HCT116 (cell line): ENCODE measurements at regions not wholly inside any gene's neighbourhood (a gene's known extent, or its start where the extent isn't known, plus 50 kb on each side); places are given as distances from the start of the nearest gene placed in this dataset.

Experiments
- ATAC-seq: fragments of 200-7000 bp; cut with Tn5 transposase; 2 replicates; pipeline ENCODE4 v1.9.1; 2020; ENCODE audit warnings: mild to moderate bottlenecking, moderate library complexity
- BruUV-seq: library from RNA; stranded (reverse); fragments of 400-500 nt; replicated peaks from 2 replicates; lab custom pipeline; 2021; lab: Mats Ljungman, UMichigan
- CTCF ChIA-PET: fragments of 300-600 bp; sonication (Branson Sonifier 250); formaldehyde crosslinking; loops from one replicate; lab custom pipeline; 2021; ENCODE audit warnings: antibody characterized with exemption; lab: Charles Lee
- POLR2A ChIA-PET: fragments of 300-600, 350-600 bp; sonication (Branson Sonifier 250); formaldehyde crosslinking; loops from one replicate; lab custom pipeline; 2021; ENCODE audit warnings: antibody characterized with exemption; lab: Charles Lee
- RAD21 ChIA-PET, 2 experiments: fragments of 300-600 bp; sonication (Branson Sonifier 250); formaldehyde crosslinking; loops; one replicate each; lab custom pipeline; 2023; ENCODE audit warnings: low total read pairs in 2 of 2; ENCODE audit not compliant: uncharacterized antibody in 2 of 2, unreplicated experiment in 2 of 2, low non-redundant PET in 1 of 2; lab: Charles Lee
- DNase-seq: peaks from one replicate; pipeline ENCODE4 v3.0.0-alpha.2; 2010; ENCODE audit warnings: low read depth, low spot score
- H2AFZ ChIP-seq: fragments of 200-600 bp; shearing (Covaris generic), sonication (generic); 2 replicates; pipeline ENCODE4 v1.6.1; 2017; ENCODE audit warnings: low read depth, mixed run types, mixed read lengths, antibody characterized with exemption, low read length; ENCODE audit not compliant: poor library complexity, severe bottlenecking
- H3K27ac ChIP-seq: 2 replicates; pipeline ENCODE4 v1.5.1; 2012; ENCODE audit warnings: low read depth, low read length
- H3K27me3 ChIP-seq: fragments of 200-600 bp; sonication (generic); 2 replicates; pipeline ENCODE4 v1.6.1; 2016; ENCODE audit warnings: mixed run types, low read length, mixed read lengths; ENCODE audit not compliant: insufficient read depth
- H3K36me3 ChIP-seq, 2 experiments: fragments of 200-500 bp in 1 of 2; fragments of 200-600 bp in 1 of 2; sonication (Bioruptor generic) in 1 of 2; sonication (generic) in 1 of 2; 2 replicates each; pipeline versions ENCODE4 v1.5.1 to v1.6.1; 2014 to 2016; ENCODE audit warnings: low read length in 2 of 2, inconsistent platforms in 1 of 2, mixed read lengths in 1 of 2, mixed run types in 1 of 2; ENCODE audit not compliant: insufficient read depth in 2 of 2, control insufficient read depth in 1 of 2
- H3K4me1 ChIP-seq, 2 experiments: fragments of 200-600 bp in 1 of 2; sonication (generic) in 1 of 2; 2 replicates each; pipeline versions ENCODE4 v1.5.1 to v1.6.1; 2012 to 2017; ENCODE audit warnings: low read length in 2 of 2, inconsistent platforms in 1 of 2, mild to moderate bottlenecking in 1 of 2, mixed read lengths in 1 of 2, mixed run types in 1 of 2, moderate library complexity in 1 of 2; ENCODE audit not compliant: insufficient read depth in 2 of 2, control insufficient read depth in 1 of 2
- H3K4me2 ChIP-seq: fragments of 200-600 bp; sonication (generic); 2 replicates; pipeline ENCODE4 v1.6.1; 2017; ENCODE audit warnings: mixed run types, low read length, mixed read lengths
- H3K4me3 ChIP-seq, 2 experiments: fragments of 200-600 bp in 1 of 2; sonication (generic) in 1 of 2; replicated peaks in 1 of 2; 2 replicates each; pipeline ENCODE4 v1.5.1; 2011 to 2016; ENCODE audit warnings: low read length in 2 of 2, control low read depth in 1 of 2, low read depth in 1 of 2, mild to moderate bottlenecking in 1 of 2, mixed read lengths in 1 of 2, mixed run types in 1 of 2
- H3K79me2 ChIP-seq: fragments of 200-600 bp; sonication (generic); 2 replicates; pipeline ENCODE4 v1.6.1; 2017; ENCODE audit warnings: mild to moderate bottlenecking, mixed run types, low read length, moderate library complexity, mixed read lengths; ENCODE audit not compliant: insufficient read depth
- H3K9ac ChIP-seq: fragments of 200-600 bp; sonication (generic); 2 replicates; pipeline ENCODE4 v1.6.1; 2016; ENCODE audit warnings: low read length, mixed read lengths
- H3K9me2 ChIP-seq: fragments of 200-600 bp; sonication (generic), shearing (Covaris generic); 2 replicates; pipeline ENCODE4 v1.6.1; 2017; ENCODE audit warnings: mixed run types, mild to moderate bottlenecking, moderate library complexity; ENCODE audit not compliant: insufficient read depth
- H3K9me3 ChIP-seq, 2 experiments: fragments of 200-500 bp in 1 of 2; fragments of 200-600 bp in 1 of 2; sonication (Bioruptor generic) in 1 of 2; sonication (generic) in 1 of 2; 2 replicates each; pipeline ENCODE4 v1.6.1; 2014 to 2017; ENCODE audit warnings: low read length in 2 of 2, mixed read lengths in 2 of 2, inconsistent platforms in 1 of 2, low read depth in 1 of 2, mild to moderate bottlenecking in 1 of 2, mixed run types in 1 of 2, moderate library complexity in 1 of 2; ENCODE audit not compliant: control insufficient read depth in 1 of 2, insufficient read depth in 1 of 2
- H4K20me1 ChIP-seq: fragments of 200-600 bp; sonication (generic), shearing (Covaris generic); 2 replicates; pipeline ENCODE4 v1.6.1; 2017; ENCODE audit warnings: mixed run types, mild to moderate bottlenecking, moderate library complexity; ENCODE audit not compliant: insufficient read depth
- CBX3 ChIP-seq: IDR thresholded peaks from 2 replicates; pipeline ENCODE4 v1.6.1; 2012; ENCODE audit warnings: low read depth
- CEBPB ChIP-seq: IDR thresholded peaks from 2 replicates; pipeline ENCODE4 v1.6.1; 2012; ENCODE audit warnings: low read depth
- EGR1 ChIP-seq: IDR thresholded peaks from 2 replicates; pipeline ENCODE4 v1.6.1; 2012; ENCODE audit warnings: low read depth
- EZH2phosphoT487 ChIP-seq: fragments of 200-600 bp; IDR thresholded peaks from 2 replicates; pipeline ENCODE4 v1.6.1; 2018; ENCODE audit warnings: antibody characterized with exemption, borderline replicate concordance
- FOSL1 ChIP-seq: IDR thresholded peaks from 2 replicates; pipeline ENCODE4 v1.6.1; 2012; ENCODE audit warnings: low read depth
- POLR2A ChIP-seq: IDR thresholded peaks from 2 replicates; pipeline ENCODE4 v1.7.0; 2011; ENCODE audit warnings: borderline replicate concordance; ENCODE audit not compliant: insufficient read depth, insufficient read length; ENCODE audit errors: extremely low read depth
- POLR2AphosphoS5 ChIP-seq: IDR thresholded peaks from 2 replicates; pipeline ENCODE4 v1.6.1; 2011; ENCODE audit warnings: mild to moderate bottlenecking, low read depth, low read length, moderate library complexity
- RAD21 ChIP-seq: IDR thresholded peaks from 2 replicates; pipeline ENCODE4 v1.6.1; 2012; ENCODE audit warnings: low read depth, mild to moderate bottlenecking
- SIN3A ChIP-seq: IDR thresholded peaks from 2 replicates; pipeline ENCODE4 v1.6.1; 2012; ENCODE audit warnings: low read depth
- SRF ChIP-seq: IDR thresholded peaks from 2 replicates; pipeline ENCODE4 v1.6.1; 2012; ENCODE audit warnings: low read depth
- TCF7L2 ChIP-seq: IDR thresholded peaks from 2 replicates; pipeline ENCODE4 v1.7.0; 2011; ENCODE audit warnings: borderline replicate concordance, inconsistent platforms; ENCODE audit not compliant: insufficient read depth, insufficient read length; ENCODE audit errors: extremely low read depth
- YY1 ChIP-seq: IDR thresholded peaks from 2 replicates; pipeline ENCODE4 v1.6.1; 2011; ENCODE audit warnings: low read length, low read depth, moderate library complexity, mild to moderate bottlenecking; ENCODE audit not compliant: insufficient replicate concordance; ENCODE audit errors: extremely low read depth
- intact Hi-C: fragments of 100-400 bp; cut with micrococcal nuclease; formaldehyde crosslinking; loops from 2 replicates; pipeline ENCODE4 v1.10.0; 2022
- TF ChIP-seq, protein P1 (sequence below): IDR thresholded peaks from 2 replicates; pipeline ENCODE4 v1.6.1; 2011; ENCODE audit warnings: mild to moderate bottlenecking, low read length, moderate library complexity; ENCODE audit not compliant: insufficient replicate concordance; ENCODE audit errors: extremely low read depth

DNA sequence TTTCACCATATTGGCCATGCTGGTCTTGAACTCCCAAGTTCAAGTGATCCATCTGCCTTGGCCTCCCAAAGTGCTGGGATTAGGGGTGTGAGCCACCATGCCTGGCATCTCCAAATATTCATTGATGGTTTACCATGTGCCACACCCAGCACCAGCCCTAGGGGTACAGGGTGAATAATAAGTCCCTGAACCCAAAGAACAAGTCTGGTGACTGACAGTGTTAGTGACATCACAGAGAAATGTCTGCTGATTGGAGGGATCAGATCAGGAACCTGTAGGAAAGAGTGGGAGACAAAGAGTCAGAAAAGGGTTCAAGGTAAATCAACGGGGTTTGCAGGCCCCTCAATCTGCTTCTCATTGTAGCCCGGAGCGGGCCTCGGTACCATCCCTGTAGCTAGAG is 118.4 kb upstream of the NABP1 start:
- Histone ChIP-seq H3K9me3 (no peaks in the 10 kb centered on the region), H4K20me1 (no peaks in the 10 kb centered on the region), H2AFZ (no peak overlapping the region), H3K36me3 (no peaks in the 10 kb centered on the region), H3K4me1 (peaks cover 0 to 5% of the 10 kb centered on the region in 2 experiments; a peak in 2 of 4 replicates), H3K79me2 (no peaks in the 10 kb centered on the region), H3K4me3 (no peak overlapping the region), H3K27ac (no peak overlapping the region), H3K27me3 (no peaks in the 10 kb centered on the region), H3K9me2 (no peaks in the 10 kb centered on the region), H3K4me2 (no peak overlapping the region), H3K9ac (no peak overlapping the region)
- TF ChIP-seq EGR1, result no peak
- TF ChIP-seq SIN3A, result no peak
- TF ChIP-seq RAD21, result no peak
- no peak for TF ChIP-seq POLR2A
- ChIA-PET RAD21 (no interaction called here), CTCF (interaction anchor here (0.7 kb wide), 1 partner anchor 371 kb away, joined by 3 read pairs; no protein-coding TSS in a partner anchor), POLR2A (no interaction called here)
- DNase-seq (no peak), ATAC-seq (no peak)
- no TSS peak for BruUV-seq
- intact Hi-C loops, result loop anchor here (5.0 kb wide), 2 partner anchors 253 to 728 kb away; no protein-coding TSS in a partner anchor

DNA sequence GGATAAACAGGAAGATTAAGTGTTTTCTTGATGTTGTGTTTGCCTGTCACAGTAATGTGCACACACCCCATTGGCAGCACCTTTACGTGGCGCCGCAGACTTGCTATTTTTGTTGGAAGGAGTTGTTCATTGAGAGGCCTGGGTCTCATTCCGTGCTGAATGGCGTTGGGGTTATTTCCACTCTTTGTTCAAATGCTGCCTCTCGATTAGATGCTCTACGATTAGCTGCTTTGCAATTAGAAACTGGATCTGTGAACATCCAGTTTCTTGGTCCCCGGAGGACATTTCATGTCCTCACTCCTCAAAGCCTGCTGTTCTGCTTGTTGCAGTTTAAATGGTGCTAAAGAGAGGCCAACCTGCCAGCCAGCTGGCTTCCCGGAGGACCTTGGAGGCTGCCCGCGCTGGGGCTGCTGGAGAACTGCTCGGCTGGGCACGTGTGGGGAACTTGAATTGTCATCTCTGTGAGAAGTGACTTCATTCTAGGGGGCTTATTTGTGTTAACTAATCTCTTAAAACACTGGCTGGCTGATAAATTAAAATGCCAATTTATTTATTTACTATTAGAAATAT is 117.4 kb upstream of the NABP1 start:
- intact Hi-C loops, result no loop called here
- ChIA-PET POLR2A (no interaction called here), RAD21 (no interaction called here), CTCF (interaction anchor here (1.0 kb wide), 1 partner anchor 21 kb away, joined by 3 read pairs; no protein-coding TSS in a partner anchor)
- H3K36me3 ChIP-seq, result no peaks in the 10 kb centered on the region
- no peak overlapping the region for H3K4me3 ChIP-seq
- peaks cover 0 to 1% of the 10 kb centered on the region in 2 experiments; a peak in 2 of 4 replicates for H3K4me1 ChIP-seq
- H3K27ac ChIP-seq, result no peak overlapping the region
- no peaks in the 10 kb centered on the region for H3K9me3 ChIP-seq
- no peak for TF ChIP-seq CEBPB
- TF ChIP-seq FOSL1, result no peak
- TF ChIP-seq, protein P1, sequence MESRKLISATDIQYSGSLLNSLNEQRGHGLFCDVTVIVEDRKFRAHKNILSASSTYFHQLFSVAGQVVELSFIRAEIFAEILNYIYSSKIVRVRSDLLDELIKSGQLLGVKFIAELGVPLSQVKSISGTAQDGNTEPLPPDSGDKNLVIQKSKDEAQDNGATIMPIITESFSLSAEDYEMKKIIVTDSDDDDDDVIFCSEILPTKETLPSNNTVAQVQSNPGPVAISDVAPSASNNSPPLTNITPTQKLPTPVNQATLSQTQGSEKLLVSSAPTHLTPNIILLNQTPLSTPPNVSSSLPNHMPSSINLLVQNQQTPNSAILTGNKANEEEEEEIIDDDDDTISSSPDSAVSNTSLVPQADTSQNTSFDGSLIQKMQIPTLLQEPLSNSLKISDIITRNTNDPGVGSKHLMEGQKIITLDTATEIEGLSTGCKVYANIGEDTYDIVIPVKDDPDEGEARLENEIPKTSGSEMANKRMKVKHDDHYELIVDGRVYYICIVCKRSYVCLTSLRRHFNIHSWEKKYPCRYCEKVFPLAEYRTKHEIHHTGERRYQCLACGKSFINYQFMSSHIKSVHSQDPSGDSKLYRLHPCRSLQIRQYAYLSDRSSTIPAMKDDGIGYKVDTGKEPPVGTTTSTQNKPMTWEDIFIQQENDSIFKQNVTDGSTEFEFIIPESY, result no peak
- TF ChIP-seq CBX3, result no peak
- TF ChIP-seq SRF, result no peak
- no peak for TF ChIP-seq POLR2AphosphoS5
- TF ChIP-seq YY1, result no peak
- no peak for TF ChIP-seq POLR2A
- no peak for TF ChIP-seq EZH2phosphoT487
- no peak for TF ChIP-seq TCF7L2
- no peak overlapping the region for H3K9ac ChIP-seq
- no peaks in the 10 kb centered on the region for H3K79me2 ChIP-seq
- no peaks in the 10 kb centered on the region for H3K27me3 ChIP-seq
- no TSS peak for BruUV-seq
- no peak for ATAC-seq
- no peaks in the 10 kb centered on the region for H4K20me1 ChIP-seq
- DNase-seq, result no peak
- H2AFZ ChIP-seq, result no peak overlapping the region
- no peaks in the 10 kb centered on the region for H3K9me2 ChIP-seq
- H3K4me2 ChIP-seq, result no peak overlapping the region
